GM19043 (cell line): ENCODE measurements at regions not wholly inside any gene's neighbourhood (a gene's known extent, or its start where the extent isn't known, plus 50 kb on each side); places are given as distances from the start of the nearest gene placed in this dataset.
"Not testable (repeated sequence)": the region's sequence is repeated elsewhere in the genome, so short reads cannot be mapped to it uniquely, and the experiment has no call there.

Source experiments
- ATAC-seq: cut with Tn5 transposase; IDR thresholded peaks from one replicate; pipeline ENCODE4 v1.9.1; 2021; ENCODE audit warnings: low read depth; ENCODE audit not compliant: unreplicated experiment

- no peak for ATAC-seq
These were observed 728.1 kb downstream of the KCNJ2 start for GRCh38 chr17:70897446-70897845.

DNA sequence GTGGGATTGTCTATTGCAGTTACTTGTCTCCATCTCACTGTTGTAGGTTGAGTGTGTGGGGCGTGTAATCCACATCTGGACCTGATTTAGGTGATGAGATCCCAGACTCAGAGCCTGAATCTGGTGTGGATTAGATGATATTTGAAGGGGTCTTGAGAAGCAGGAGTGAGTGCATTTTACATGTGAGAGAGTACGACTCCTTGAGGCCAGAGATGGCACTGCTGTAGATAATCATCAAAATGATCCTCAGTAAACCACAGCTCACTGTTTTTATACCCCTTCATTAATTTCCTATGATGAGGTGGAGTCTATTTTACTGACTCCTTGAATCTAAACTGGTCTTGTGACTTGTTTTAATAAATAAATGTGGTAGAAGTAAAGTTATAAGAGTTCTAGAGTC is 732.5 kb downstream of the KCNJ2 start:
- ATAC-seq, result no peak

GRCh38 chr17:70905796-70906195 is 736.5 kb downstream of the KCNJ2 start:
- ATAC-seq, result no peak

- ATAC-seq, result no peak
These were observed 737.5 kb downstream of the KCNJ2 start for GRCh38 chr17:70906808-70907207.

- no peak for ATAC-seq
These were observed 743.6 kb downstream of the KCNJ2 start for GRCh38 chr17:70912716-70913485.

GRCh38 chr17:70916469-70916868 is 747.1 kb downstream of the KCNJ2 start:
- no peak for ATAC-seq

DNA sequence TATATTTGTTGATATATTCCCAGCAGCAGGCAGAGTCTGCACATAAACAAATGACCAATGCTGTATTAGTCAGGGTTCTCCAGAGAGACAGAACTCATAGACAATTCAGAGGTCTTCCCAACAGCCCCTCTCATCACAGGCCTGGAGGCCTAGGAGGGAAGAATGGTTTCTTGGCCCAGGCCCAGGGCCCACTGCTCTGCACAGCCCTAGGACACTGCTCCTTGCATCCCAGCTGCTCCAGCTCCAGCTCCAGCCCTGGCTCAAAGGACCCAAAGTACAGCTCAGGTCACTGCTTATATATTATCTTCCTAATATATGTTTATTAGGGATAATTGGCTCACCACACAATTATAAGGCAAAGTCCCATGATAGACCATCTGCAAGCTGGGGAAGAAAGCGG is 749.9 kb downstream of the KCNJ2 start:
- no peak for ATAC-seq

GRCh38 chr17:70920416-70920815 is 751.1 kb downstream of the KCNJ2 start:
- no peak for ATAC-seq

GRCh38 chr17:70922268-70922667 is 752.9 kb downstream of the KCNJ2 start:
- no peak for ATAC-seq

DNA sequence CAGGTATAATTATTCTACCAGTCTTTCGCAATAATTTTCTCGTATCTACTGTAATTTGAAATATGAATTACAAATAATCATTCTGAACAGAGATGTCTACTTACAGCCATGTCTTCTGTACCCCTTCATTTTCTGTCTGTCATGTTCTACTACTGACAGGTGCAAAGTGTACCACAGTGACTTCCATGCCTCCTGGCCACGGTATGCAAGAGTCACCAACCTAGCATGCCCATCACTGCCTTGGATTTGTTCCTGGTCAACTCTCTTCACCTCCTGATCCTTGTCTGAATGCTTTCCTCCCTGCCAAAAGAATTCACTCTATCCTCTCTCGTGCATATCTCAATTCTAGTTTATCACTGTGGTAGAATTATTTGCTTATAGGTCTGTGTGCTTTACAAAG is 755.4 kb downstream of the KCNJ2 start:
- no peak for ATAC-seq

GRCh38 chr17:70929226-70929625 is 759.9 kb downstream of the KCNJ2 start:
- ATAC-seq, result no peak

GRCh38 chr17:70934231-70934630 is 764.9 kb downstream of the KCNJ2 start:
- ATAC-seq, result no peak

DNA sequence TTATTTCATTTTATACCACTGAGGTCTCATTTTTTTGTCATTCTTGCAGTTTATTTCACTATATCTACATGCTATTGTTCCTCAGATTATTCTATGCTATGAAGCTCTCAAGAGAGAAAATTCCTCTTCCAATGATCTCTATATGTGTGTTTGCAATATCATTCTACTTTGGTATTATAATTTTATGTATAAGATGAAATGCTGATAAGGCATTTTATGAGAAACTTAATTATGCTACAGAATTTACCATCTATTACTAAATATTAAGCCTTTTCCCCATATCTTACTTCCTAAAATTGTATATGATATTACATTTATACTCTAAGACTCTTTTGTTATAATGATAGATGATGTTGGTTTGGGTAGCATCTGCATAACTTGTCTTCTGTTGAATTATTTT is 765.5 kb downstream of the KCNJ2 start:
- ATAC-seq, result no peak

- no peak for ATAC-seq
These were observed 767.4 kb downstream of the KCNJ2 start for GRCh38 chr17:70936724-70937123.

- ATAC-seq, result no peak
These were observed 769.0 kb downstream of the KCNJ2 start for GRCh38 chr17:70938336-70938735.

DNA sequence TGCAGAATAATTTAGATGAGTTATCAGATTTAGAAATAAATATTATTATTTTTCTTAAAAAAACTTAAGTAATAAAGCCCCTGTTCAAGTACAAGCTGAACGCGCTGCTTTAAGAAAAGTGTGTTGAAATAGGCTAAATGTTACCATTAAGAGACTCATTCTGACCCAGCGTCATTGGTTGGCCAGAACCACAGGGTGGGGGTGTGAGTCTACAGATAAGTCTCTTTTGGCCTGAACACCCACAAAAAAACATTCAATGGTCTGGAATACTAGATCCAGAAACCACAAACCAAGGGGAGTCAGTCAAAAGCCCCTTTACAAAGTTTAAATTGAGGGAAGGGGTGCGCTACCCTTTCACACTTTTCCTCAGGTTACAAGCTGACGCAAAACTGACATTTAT is 776.1 kb downstream of the KCNJ2 start:
- no peak for ATAC-seq

- no peak for ATAC-seq
These were observed 777.9 kb downstream of the KCNJ2 start for GRCh38 chr17:70947215-70947614.

DNA sequence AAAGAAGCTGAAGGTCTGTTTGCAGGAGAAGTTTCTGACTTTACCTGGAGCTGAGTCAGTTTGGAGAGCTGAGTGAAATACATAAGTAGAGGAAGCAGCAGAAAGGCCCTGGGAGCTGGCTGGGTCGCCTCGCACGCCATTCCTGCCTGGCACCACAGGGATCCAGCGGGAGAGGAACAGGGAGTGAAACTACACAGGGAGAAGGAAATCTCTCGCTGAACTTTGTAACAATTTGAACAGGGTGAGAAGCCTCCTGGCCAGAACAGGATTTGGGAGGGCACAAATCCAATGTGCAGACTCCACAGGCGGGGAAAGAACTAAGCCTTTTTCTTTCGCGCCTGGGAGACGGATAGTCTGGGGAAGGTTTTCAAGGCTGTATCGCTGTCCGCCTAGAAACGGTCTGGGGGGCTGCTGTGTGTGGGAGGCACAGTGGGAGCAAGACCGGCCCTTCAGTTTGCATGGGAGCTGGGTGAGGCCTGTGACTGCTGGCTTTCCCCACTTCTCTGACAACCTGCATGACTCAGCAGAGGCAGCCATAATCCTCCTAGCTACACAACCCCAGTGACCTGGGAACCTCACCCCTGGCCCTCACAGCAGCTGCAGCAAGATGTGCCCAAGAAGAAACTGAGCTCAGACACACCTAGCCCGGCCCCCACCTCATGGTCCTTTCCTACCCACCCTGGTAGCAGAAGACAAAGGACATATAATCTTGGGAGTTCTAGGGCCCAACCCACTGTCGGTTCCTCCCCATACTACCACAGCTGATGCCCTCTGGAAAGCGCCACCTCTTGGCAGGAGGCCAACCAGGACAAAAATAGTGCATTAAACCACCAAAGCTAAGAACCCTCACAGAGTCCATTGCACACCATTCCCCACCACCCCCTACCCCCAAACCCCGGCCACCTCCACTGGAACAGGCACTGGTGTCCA is 778.6 kb downstream of the KCNJ2 start:
- ATAC-seq, result no peak

- not testable (repeated sequence) for ATAC-seq
These were observed 783.8 kb downstream of the KCNJ2 start for GRCh38 chr17:70953140-70953539.

- no peak for ATAC-seq
These were observed 786.1 kb downstream of the KCNJ2 start for GRCh38 chr17:70955441-70955840.

DNA sequence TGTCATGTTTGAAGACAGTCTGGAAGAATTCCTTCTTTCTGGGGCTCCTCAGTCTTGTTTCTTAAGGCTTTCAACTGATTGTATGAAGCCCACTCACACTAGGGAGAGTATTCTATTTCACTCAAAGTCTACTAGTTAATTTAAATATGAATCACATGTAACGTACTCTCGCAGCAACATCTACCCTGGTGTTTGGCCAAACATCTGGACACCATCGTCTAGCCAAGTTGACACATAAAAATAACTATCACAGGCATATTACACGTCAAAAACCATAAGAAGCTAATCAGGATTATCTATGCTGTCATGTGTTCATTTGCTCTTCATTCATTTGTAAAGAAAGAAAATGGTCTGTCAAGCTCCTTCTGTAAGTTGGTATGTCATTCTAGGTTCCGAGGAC is 787.4 kb downstream of the KCNJ2 start:
- no peak for ATAC-seq

DNA sequence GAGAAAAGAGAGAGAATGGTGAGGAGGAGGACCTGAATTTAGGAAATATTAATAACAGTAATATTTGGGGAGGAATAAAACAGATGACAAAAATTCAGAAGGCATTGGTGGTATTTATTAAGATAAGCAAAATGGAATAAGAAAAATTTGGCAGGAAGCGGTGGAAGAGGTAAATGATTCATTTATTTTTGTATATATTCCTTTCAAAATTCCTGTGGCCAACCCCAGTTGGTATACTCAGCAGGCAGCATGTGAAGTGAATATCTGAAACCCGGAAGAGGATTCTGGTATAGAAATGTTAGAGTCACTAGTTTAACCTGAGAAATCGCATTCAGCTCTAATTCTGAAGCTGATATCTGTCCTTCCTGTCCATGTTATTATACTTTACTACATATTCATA is 792.0 kb downstream of the KCNJ2 start:
- no peak for ATAC-seq
